ENCODE measurements at regions not wholly inside any gene's neighbourhood (a gene's known extent, or its start where the extent isn't known, plus 50 kb on each side); places are given as distances from the start of the nearest gene placed in this dataset.

DNA sequence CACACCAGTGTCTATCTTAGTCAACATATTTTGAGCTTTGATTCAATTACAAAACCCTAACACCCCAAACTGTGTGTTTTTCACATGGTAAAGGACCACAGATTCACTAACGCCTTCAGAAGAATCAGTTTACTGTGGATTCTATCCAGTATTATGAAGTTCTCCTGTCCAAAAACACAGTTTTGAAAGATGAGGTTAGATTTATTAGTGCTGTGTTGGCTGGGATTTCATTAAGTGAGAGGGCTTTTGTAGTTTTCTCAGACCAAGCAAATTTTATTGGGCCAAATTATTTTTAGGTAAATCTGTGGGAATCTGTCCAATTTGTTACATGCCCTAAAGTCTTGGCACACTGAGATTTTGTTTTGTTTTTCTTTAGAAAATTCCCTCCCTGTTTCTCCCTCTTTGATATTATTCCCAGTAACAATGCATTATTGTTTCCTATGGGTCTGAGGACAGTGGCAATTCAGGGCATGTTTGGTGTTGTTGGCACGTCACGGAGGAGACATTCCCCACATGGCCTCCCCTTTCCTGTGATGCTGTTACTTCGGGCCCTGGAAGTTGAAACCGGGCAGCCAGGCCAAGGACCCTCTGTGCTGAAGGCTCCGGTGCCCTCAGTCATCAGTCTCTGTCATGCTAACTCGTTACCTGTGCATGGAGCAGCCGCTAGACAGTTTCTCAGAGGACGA, 87.5 kb upstream of the ALKAL2 start:
- H3K36me3 Mint-ChIP-seq (ENCODE audit: low read depth): no peaks in the 10 kb centered on the region
- TF ChIP-seq, protein P1, sequence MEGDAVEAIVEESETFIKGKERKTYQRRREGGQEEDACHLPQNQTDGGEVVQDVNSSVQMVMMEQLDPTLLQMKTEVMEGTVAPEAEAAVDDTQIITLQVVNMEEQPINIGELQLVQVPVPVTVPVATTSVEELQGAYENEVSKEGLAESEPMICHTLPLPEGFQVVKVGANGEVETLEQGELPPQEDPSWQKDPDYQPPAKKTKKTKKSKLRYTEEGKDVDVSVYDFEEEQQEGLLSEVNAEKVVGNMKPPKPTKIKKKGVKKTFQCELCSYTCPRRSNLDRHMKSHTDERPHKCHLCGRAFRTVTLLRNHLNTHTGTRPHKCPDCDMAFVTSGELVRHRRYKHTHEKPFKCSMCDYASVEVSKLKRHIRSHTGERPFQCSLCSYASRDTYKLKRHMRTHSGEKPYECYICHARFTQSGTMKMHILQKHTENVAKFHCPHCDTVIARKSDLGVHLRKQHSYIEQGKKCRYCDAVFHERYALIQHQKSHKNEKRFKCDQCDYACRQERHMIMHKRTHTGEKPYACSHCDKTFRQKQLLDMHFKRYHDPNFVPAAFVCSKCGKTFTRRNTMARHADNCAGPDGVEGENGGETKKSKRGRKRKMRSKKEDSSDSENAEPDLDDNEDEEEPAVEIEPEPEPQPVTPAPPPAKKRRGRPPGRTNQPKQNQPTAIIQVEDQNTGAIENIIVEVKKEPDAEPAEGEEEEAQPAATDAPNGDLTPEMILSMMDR (IDR thresholded peaks at IDR 0.05; ENCODE audit: unreplicated experiment in 3 of 3): no peak
- peaks cover 35% of the 10 kb centered on the region for H3K9me3 Mint-ChIP-seq
- peak overlapping the region; percentile 55 to 94 (median 86) for H3K27ac Mint-ChIP-seq
- peak overlapping the region in 1 of 3 experiments; percentile 31 for H3K4me3 Mint-ChIP-seq
- H3K4me1 Mint-ChIP-seq: peaks cover 30% of the 10 kb centered on the region
- H3K27me3 Mint-ChIP-seq (ENCODE audit: low read depth): peaks cover 13% of the 10 kb centered on the region

DNA sequence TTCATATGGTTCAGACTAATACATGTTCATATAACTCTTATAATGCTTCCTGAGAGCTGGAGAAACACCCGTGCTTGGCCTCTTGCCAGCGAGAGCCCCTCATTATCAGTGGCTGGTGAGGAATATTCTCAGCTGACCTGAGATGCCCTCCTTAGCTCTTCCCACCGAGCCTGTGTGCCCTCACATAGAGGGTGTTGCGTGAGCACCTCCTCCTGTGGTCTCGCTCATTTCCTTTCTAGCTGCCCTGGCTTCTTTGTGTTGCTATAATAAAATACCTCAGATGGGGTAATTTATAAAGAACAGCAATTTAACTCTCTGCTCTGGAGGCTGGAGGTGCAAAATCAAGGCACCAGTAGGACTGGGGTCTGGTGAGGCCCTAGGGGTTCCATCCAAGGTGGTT, 80.5 kb upstream of the ALKAL2 start:
- H3K27ac Mint-ChIP-seq: no peak overlapping the region
- H3K9me3 Mint-ChIP-seq: peaks cover 26% of the 10 kb centered on the region
- H3K27me3 Mint-ChIP-seq (ENCODE audit: low read depth): peaks cover 5% of the 10 kb centered on the region
- peaks cover 18% of the 10 kb centered on the region for H3K4me1 Mint-ChIP-seq
- TF ChIP-seq, protein P1 (IDR thresholded peaks at IDR 0.05; ENCODE audit: unreplicated experiment in 3 of 3): no peak
- H3K36me3 Mint-ChIP-seq (ENCODE audit: low read depth): no peaks in the 10 kb centered on the region
- H3K4me3 Mint-ChIP-seq: no peak overlapping the region

DNA sequence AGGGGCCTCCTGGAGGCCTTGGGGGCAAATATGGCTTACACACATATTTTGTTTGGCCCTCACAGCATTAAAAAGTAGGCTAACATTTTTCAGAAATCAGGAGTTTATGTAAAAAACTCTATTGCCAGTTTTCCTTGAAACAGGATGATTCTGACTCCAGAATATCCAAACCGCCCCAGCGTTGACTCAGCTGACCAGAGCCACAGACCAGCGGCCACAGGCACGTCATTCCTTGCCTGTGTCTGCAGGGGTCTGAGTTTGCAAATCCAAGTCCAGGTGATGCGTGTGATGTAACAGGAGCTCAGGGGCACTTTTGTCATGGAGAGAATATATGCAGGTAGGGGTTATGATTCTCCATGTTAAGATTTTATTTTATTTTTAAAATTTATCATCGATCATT, 79.4 kb upstream of the ALKAL2 start:
- TF ChIP-seq, protein P1 (IDR thresholded peaks at IDR 0.05; ENCODE audit: unreplicated experiment in 3 of 3): no peak
- Mint-ChIP-seq H3K9me3 (peaks cover 27% of the 10 kb centered on the region), H3K27ac (peak overlapping the region in 1 of 3 experiments; percentile 69), H3K27me3 (ENCODE audit: low read depth) (no peaks in the 10 kb centered on the region), H3K4me1 (peaks cover 13% of the 10 kb centered on the region), H3K4me3 (no peak overlapping the region), H3K36me3 (ENCODE audit: low read depth) (no peaks in the 10 kb centered on the region)

DNA sequence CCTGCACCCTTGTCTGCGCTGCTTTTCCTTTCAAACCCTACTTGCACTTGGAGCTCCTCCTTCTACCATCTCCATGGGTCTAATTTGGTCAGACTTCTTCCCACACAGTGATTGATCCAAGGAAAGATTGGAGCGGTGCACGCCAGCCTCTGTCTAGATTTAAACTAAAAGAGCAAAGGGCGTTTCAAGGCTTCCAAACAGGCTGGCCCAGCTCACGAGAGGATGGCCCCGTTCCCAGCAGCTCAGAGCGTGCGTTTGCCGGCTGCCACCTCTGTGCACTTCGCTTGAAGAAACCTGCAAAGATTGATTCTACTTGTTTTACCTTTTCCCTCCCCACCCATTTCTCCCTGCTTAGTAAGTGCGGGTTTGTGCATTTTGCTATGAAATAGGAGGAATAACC, 78.8 kb upstream of the ALKAL2 start:
- H3K4me1 Mint-ChIP-seq: peaks cover 13% of the 10 kb centered on the region
- TF ChIP-seq, protein P1 (IDR thresholded peaks at IDR 0.05; ENCODE audit: unreplicated experiment in 3 of 3): no peak
- peak overlapping the region in 1 of 3 experiments; percentile 69 for H3K27ac Mint-ChIP-seq
- no peaks in the 10 kb centered on the region for H3K27me3 Mint-ChIP-seq (ENCODE audit: low read depth)
- peaks cover 24% of the 10 kb centered on the region for H3K9me3 Mint-ChIP-seq
- no peak overlapping the region for H3K4me3 Mint-ChIP-seq
- H3K36me3 Mint-ChIP-seq (ENCODE audit: low read depth): no peaks in the 10 kb centered on the region

DNA sequence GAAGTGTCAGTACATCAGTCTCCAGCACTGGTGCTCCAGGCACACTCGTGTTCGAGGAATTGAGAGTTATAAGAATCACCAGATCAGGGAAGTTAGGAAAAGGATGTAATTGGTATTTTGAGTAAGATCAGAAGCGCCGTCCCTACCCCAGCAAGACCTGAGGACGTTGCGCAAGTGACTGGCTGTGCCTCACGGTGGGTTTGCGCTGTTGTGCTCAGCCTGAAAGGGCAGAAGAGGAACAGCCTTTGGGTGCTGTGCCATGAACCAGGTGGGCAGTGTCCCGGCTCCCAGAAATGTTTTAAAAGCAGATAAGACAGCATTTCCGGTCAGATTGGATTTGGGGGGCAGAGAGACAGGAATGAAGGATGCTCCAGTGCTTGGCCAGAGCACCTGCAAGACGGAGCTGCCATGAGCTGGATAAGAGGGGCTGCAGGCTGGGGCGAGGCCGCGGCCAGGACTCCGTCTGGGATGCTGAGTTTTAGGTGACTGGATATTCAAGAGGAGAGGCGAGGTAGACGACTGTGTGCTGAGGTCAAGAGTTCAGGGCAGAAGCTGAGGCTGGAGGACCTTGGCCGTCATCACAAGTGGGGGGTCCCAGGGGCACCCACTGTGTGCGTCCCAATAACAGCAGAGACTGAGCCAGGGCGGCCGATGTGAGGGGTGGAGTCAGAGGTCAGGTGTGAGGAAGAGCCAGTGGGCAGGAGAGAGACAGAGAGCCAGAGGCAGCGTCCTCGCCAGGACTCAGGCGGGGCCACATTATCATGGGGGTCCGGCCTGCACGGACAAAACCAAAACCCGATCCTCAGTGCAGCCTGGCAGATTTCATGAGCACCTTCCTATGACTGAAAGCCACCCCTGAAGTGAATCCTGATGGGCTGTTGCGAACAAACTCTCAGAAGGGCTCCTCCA, 77.7 kb upstream of the ALKAL2 start:
- Mint-ChIP-seq H3K4me1 (peaks cover 13% of the 10 kb centered on the region), H3K27ac (no peak overlapping the region), H3K27me3 (ENCODE audit: low read depth) (no peaks in the 10 kb centered on the region), H3K4me3 (no peak overlapping the region), H3K9me3 (peaks cover 18% of the 10 kb centered on the region), H3K36me3 (ENCODE audit: low read depth) (no peaks in the 10 kb centered on the region)
- TF ChIP-seq, protein P1 (IDR thresholded peaks at IDR 0.05; ENCODE audit: unreplicated experiment in 3 of 3): no peak
